Activated naive CD4-positive, alpha-beta T cell treated with anti-CD3 and anti-CD28 coated beads, Interleukin-2, amount 50 U/mL, for 24 hours (primary cell): ENCODE measurements at regions not wholly inside any gene's neighbourhood (a gene's known extent, or its start where the extent isn't known, plus 50 kb on each side); places are given as distances from the start of the nearest gene placed in this dataset.
"Not testable (repeated sequence)": the region's sequence is repeated elsewhere in the genome, so short reads cannot be mapped to it uniquely, and the experiment has no call there.

ENCODE experiments used
- H3K27ac Mint-ChIP-seq: one replicate; pipeline ENCODE4 v1.8.0; 2021; ENCODE audit warnings: mild to moderate bottlenecking, mixed read lengths
- H3K27me3 Mint-ChIP-seq: one replicate; pipeline ENCODE4 v1.8.0; 2021; ENCODE audit warnings: mixed read lengths
- H3K36me3 Mint-ChIP-seq: one replicate; pipeline ENCODE4 v1.8.0; 2021; ENCODE audit warnings: mixed read lengths
- H3K4me1 Mint-ChIP-seq: one replicate; pipeline ENCODE4 v1.8.0; 2021; ENCODE audit warnings: mixed read lengths
- H3K4me3 Mint-ChIP-seq: one replicate; pipeline ENCODE4 v1.8.0; 2021; ENCODE audit warnings: mild to moderate bottlenecking, mixed read lengths
- H3K9me3 Mint-ChIP-seq: one replicate; pipeline ENCODE4 v1.8.0; 2021; ENCODE audit warnings: mixed read lengths

- no peaks in the 10 kb centered on the region for H3K4me1 Mint-ChIP-seq
- H3K27me3 Mint-ChIP-seq: peaks cover 26% of the 10 kb centered on the region
- no peaks in the 10 kb centered on the region for H3K36me3 Mint-ChIP-seq
- peaks cover 8% of the 10 kb centered on the region for H3K9me3 Mint-ChIP-seq
- H3K27ac Mint-ChIP-seq: no peak overlapping the region
- no peak overlapping the region for H3K4me3 Mint-ChIP-seq
Measured at GRCh38 chr2:126952216-126952615, 53.5 kb downstream of the TEX51 start.

GRCh38 chr2:126953483-126953882 is 54.8 kb downstream of the TEX51 start:
- Mint-ChIP-seq H3K36me3 (no peaks in the 10 kb centered on the region), H3K27me3 (peaks cover 24% of the 10 kb centered on the region), H3K27ac (no peak overlapping the region), H3K4me3 (no peak overlapping the region), H3K4me1 (no peaks in the 10 kb centered on the region), H3K9me3 (peaks cover 12% of the 10 kb centered on the region)

GRCh38 chr2:126954831-126955230 is 56.1 kb downstream of the TEX51 start:
- Mint-ChIP-seq H3K4me1 (no peaks in the 10 kb centered on the region), H3K9me3 (peaks cover 15% of the 10 kb centered on the region), H3K27ac (no peak overlapping the region), H3K4me3 (no peak overlapping the region), H3K36me3 (no peaks in the 10 kb centered on the region), H3K27me3 (peaks cover 25% of the 10 kb centered on the region)

- Mint-ChIP-seq H3K9me3 (peaks cover 20% of the 10 kb centered on the region), H3K27me3 (peaks cover 30% of the 10 kb centered on the region)
- not testable (repeated sequence) for H3K4me1 Mint-ChIP-seq, H3K27ac Mint-ChIP-seq, H3K4me3 Mint-ChIP-seq, H3K36me3 Mint-ChIP-seq
Measured at GRCh38 chr2:126956773-126957172, 58.1 kb downstream of the TEX51 start.

- H3K4me1 Mint-ChIP-seq: no peaks in the 10 kb centered on the region
- no peak overlapping the region for H3K27ac Mint-ChIP-seq
- peaks cover 8% of the 10 kb centered on the region for H3K9me3 Mint-ChIP-seq
- H3K36me3 Mint-ChIP-seq: no peaks in the 10 kb centered on the region
- H3K4me3 Mint-ChIP-seq: no peak overlapping the region
- peaks cover 32% of the 10 kb centered on the region for H3K27me3 Mint-ChIP-seq
Measured at GRCh38 chr2:126963390-126963789, 64.7 kb downstream of the TEX51 start.

- Mint-ChIP-seq H3K36me3 (no peaks in the 10 kb centered on the region), H3K4me3 (no peak overlapping the region), H3K27me3 (peaks cover 32% of the 10 kb centered on the region), H3K4me1 (no peaks in the 10 kb centered on the region), H3K9me3 (no peaks in the 10 kb centered on the region), H3K27ac (no peak overlapping the region)
Measured at GRCh38 chr2:126966601-126967000, 67.9 kb downstream of the TEX51 start.

GRCh38 chr2:126970583-126970982 is 71.9 kb downstream of the TEX51 start:
- Mint-ChIP-seq H3K4me3 (no peak overlapping the region), H3K36me3 (no peaks in the 10 kb centered on the region), H3K4me1 (no peaks in the 10 kb centered on the region), H3K27ac (no peak overlapping the region), H3K27me3 (peaks cover 30% of the 10 kb centered on the region), H3K9me3 (no peaks in the 10 kb centered on the region)

- Mint-ChIP-seq H3K27me3 (peaks cover 27% of the 10 kb centered on the region), H3K36me3 (no peaks in the 10 kb centered on the region), H3K9me3 (no peaks in the 10 kb centered on the region), H3K4me3 (no peak overlapping the region), H3K27ac (no peak overlapping the region), H3K4me1 (no peaks in the 10 kb centered on the region)
Measured at GRCh38 chr2:126971162-126971480, 72.4 kb downstream of the TEX51 start.

GRCh38 chr2:126971481-126972278 is 73.0 kb downstream of the TEX51 start:
- Mint-ChIP-seq H3K4me3 (peak overlapping the region; percentile 68), H3K27me3 (peaks cover 24% of the 10 kb centered on the region), H3K27ac (no peak overlapping the region), H3K4me1 (no peaks in the 10 kb centered on the region), H3K9me3 (no peaks in the 10 kb centered on the region), H3K36me3 (no peaks in the 10 kb centered on the region)

GRCh38 chr2:126972279-126972626 is 73.6 kb downstream of the TEX51 start:
- H3K4me3 Mint-ChIP-seq: no peak overlapping the region
- H3K9me3 Mint-ChIP-seq: no peaks in the 10 kb centered on the region
- no peak overlapping the region for H3K27ac Mint-ChIP-seq
- H3K4me1 Mint-ChIP-seq: no peaks in the 10 kb centered on the region
- H3K36me3 Mint-ChIP-seq: no peaks in the 10 kb centered on the region
- peaks cover 18% of the 10 kb centered on the region for H3K27me3 Mint-ChIP-seq

- no peak overlapping the region for H3K27ac Mint-ChIP-seq
- H3K27me3 Mint-ChIP-seq: peaks cover 14% of the 10 kb centered on the region
- no peaks in the 10 kb centered on the region for H3K9me3 Mint-ChIP-seq
- H3K4me1 Mint-ChIP-seq: no peaks in the 10 kb centered on the region
- H3K4me3 Mint-ChIP-seq: no peak overlapping the region
- no peaks in the 10 kb centered on the region for H3K36me3 Mint-ChIP-seq
Measured at GRCh38 chr2:126973745-126974144, 75.1 kb downstream of the TEX51 start.

- Mint-ChIP-seq H3K36me3 (no peaks in the 10 kb centered on the region), H3K27me3 (peaks cover 7% of the 10 kb centered on the region), H3K9me3 (no peaks in the 10 kb centered on the region), H3K27ac (no peak overlapping the region), H3K4me1 (no peaks in the 10 kb centered on the region), H3K4me3 (no peak overlapping the region)
Measured at GRCh38 chr2:126975671-126976655, 77.3 kb downstream of the TEX51 start.

- H3K36me3 Mint-ChIP-seq: no peaks in the 10 kb centered on the region
- H3K9me3 Mint-ChIP-seq: no peaks in the 10 kb centered on the region
- H3K27ac Mint-ChIP-seq: no peak overlapping the region
- no peaks in the 10 kb centered on the region for H3K4me1 Mint-ChIP-seq
- H3K27me3 Mint-ChIP-seq: peaks cover 7% of the 10 kb centered on the region
- no peak overlapping the region for H3K4me3 Mint-ChIP-seq
Measured at GRCh38 chr2:126976721-126977328, 78.1 kb downstream of the TEX51 start.

GRCh38 chr2:126978333-126978732 is 79.6 kb downstream of the TEX51 start:
- Mint-ChIP-seq H3K4me3 (no peak overlapping the region), H3K27me3 (peaks cover 2% of the 10 kb centered on the region), H3K4me1 (no peaks in the 10 kb centered on the region), H3K9me3 (no peaks in the 10 kb centered on the region), H3K27ac (no peak overlapping the region), H3K36me3 (no peaks in the 10 kb centered on the region)

GRCh38 chr2:126979039-126980003 is 80.6 kb downstream of the TEX51 start:
- no peaks in the 10 kb centered on the region for H3K4me1 Mint-ChIP-seq
- no peak overlapping the region for H3K4me3 Mint-ChIP-seq

More at GRCh38 chr2:126979039-126980003, 80.6 kb downstream of the TEX51 start:
- Mint-ChIP-seq H3K36me3 (no peaks in the 10 kb centered on the region), H3K27ac (no peak overlapping the region), H3K9me3 (no peaks in the 10 kb centered on the region), H3K27me3 (no peaks in the 10 kb centered on the region)
